ENCODE measurements at regions not wholly inside any gene's neighbourhood (a gene's known extent, or its start where the extent isn't known, plus 50 kb on each side); places are given as distances from the start of the nearest gene placed in this dataset.

DNA sequence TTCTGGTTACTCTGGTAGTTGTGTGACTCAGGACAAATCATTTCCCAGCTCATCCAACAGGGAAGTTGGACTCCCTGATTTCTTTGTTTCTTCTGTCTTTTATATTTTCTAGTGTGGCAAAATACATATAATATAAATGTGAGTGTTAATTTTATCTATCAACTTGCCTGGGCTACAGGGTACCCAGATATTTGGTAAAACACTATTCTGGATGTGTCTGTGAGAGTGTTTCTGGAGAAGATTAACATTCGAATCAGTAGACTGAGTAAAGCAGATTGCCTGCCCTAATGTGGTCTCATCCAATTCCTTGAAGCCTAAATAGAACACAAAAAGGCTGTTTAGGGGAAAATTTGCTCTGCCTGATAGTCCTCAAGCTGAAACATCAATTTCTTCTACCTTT, 91.1 kb upstream of the EPCAM start:
- no peak for DNase-seq
- WGBS (ENCODE audit: insufficient coverage, low coverage, low lambda C conversion rate, missing lambda C conversion rate): 92% methylated on average over 1 of the region's 1 CpG
- H3K9me3 ChIP-seq: no peaks in the 10 kb centered on the region
- no peaks in the 10 kb centered on the region for H3K27me3 ChIP-seq
- H3K4me3 ChIP-seq: no peak overlapping the region
- TF ChIP-seq CTCF (IDR thresholded peaks at IDR 0.05): no peak
- no peak for TF ChIP-seq POLR2A (IDR thresholded peaks at IDR 0.05)
- ATAC-seq: no peak
- H3K27ac ChIP-seq: no peak overlapping the region
- H3K36me3 ChIP-seq: no peaks in the 10 kb centered on the region
- intact Hi-C loops (cut with DNase I): no loop called here
- peaks cover 0 to 2% (median 0%) of the 10 kb centered on the region in 4 donors for H3K4me1 ChIP-seq

- Histone ChIP-seq H3K9me3 (no peaks in the 10 kb centered on the region), H3K36me3 (no peaks in the 10 kb centered on the region), H3K27ac (no peak overlapping the region), H3K27me3 (no peaks in the 10 kb centered on the region), H3K4me3 (no peak overlapping the region), H3K4me1 (peaks cover 0 to 8% (median 3%) of the 10 kb centered on the region in 4 donors)
- TF ChIP-seq POLR2A (IDR thresholded peaks at IDR 0.05) (no peak), CTCF (IDR thresholded peaks at IDR 0.05) (no peak)
- DNase-seq (no peak), ATAC-seq (no peak)
- intact Hi-C loops (cut with DNase I): no loop called here
Observed at GRCh38 chr2:47277187-47277586, 91.9 kb upstream of the EPCAM start.

DNA sequence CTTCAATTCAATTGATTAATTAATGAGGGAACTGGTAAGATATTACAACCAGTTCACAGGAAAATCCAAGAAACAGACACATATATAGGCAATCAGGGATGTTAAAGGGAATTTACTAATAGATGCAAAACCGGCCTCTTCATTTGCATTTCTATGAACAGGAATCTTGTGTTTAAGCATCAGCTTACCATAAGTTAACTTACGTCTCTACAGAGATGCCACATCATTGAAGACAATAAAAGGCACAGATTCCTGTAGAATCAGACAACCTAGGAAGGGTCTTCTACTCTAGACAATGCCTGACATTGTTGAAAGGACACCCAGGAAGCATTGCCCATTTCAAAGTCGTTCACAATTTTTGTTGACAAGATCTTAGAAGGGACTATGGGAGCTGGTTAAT, 93.0 kb upstream of the EPCAM start:
- Histone ChIP-seq H3K27ac (no peak overlapping the region), H3K4me1 (peaks cover 0 to 8% (median 3%) of the 10 kb centered on the region in 4 donors), H3K36me3 (no peaks in the 10 kb centered on the region), H3K9me3 (no peaks in the 10 kb centered on the region), H3K27me3 (no peaks in the 10 kb centered on the region), H3K4me3 (no peak overlapping the region)
- intact Hi-C loops (cut with DNase I): no loop called here
- TF ChIP-seq CTCF (IDR thresholded peaks at IDR 0.05): no peak
- DNase-seq: no peak
- no peak for ATAC-seq
- WGBS (ENCODE audit: insufficient coverage, low coverage, low lambda C conversion rate, missing lambda C conversion rate): 84% methylated on average over 3 of the region's 3 CpGs

DNA sequence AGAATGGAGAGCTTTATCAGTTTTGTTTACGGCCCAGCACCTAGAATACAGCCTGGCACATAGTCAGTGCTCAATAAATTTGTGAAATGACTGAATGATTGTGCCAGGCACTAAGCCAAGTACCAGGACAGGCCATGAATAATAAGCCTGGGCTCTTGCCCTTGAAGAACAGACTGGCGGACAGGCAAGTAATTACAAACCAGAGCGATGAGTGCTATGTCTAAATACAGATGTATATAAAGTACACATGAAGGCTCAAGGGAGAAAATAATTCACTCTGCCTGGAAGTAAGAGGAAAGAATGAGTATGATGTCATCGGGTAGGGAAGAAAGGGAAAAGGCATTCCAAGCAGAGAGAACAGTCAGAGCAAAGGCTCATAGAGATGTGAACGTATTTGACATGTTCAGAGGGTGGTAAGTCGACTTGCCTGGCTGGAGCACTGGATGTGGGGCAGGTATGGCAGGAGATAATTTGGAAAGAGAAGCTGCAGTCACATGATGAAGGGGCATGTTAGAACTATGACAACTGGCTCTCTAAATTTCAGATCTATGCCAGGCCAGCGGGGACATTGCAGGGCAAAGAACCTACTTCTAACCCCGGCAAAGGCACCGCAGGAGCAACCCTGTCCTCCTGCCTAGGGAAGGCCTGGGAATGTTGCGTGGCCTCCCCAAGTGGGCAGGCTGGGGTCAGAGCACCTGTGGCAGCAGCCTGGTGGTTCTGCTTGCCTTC, 94.9 kb upstream of the EPCAM start:
- whole genome bisulfite sequencing (ENCODE audit: insufficient coverage, low coverage, low lambda C conversion rate, missing lambda C conversion rate): 81% methylated on average over 4 of the region's 10 CpGs

More for the DNA sequence above, 94.9 kb upstream of the EPCAM start:
- no peak overlapping the region for H3K27ac ChIP-seq
- peaks cover 0 to 10% (median 4%) of the 10 kb centered on the region in 4 donors for H3K4me1 ChIP-seq
- no peaks in the 10 kb centered on the region for H3K36me3 ChIP-seq
- intact Hi-C loops (cut with DNase I): no loop called here
- H3K27me3 ChIP-seq: no peaks in the 10 kb centered on the region
- H3K4me3 ChIP-seq: no peak overlapping the region
- no peaks in the 10 kb centered on the region for H3K9me3 ChIP-seq
- DNase-seq (no peak), ATAC-seq (no peak)
- TF ChIP-seq POLR2A (IDR thresholded peaks at IDR 0.05) (no peak), CTCF (IDR thresholded peaks at IDR 0.05) (no peak)

Data from right lobe of liver (tissue), 6 donors.